ENCODE measurements at regions not wholly inside any gene's neighbourhood (a gene's known extent, or its start where the extent isn't known, plus 50 kb on each side); places are given as distances from the start of the nearest gene placed in this dataset.

- H3K9me3 ChIP-seq, result no peaks in the 10 kb centered on the region
- TF ChIP-seq CTCF (IDR thresholded peaks at IDR 0.05; ENCODE audit: low read depth, low read length), result no peak
- peaks cover 10% of the 10 kb centered on the region for H3K4me1 ChIP-seq
- no peaks in the 10 kb centered on the region for H3K36me3 ChIP-seq
- no peak for DNase-seq
- H3K4me3 ChIP-seq (ENCODE audit: low read depth, low read length), result no peak overlapping the region
- no peaks in the 10 kb centered on the region for H3K27me3 ChIP-seq
These were observed 169.9 kb downstream of the MACROH2A1 start for GRCh38 chr5:135229122-135229521.

- H3K4me3 ChIP-seq (ENCODE audit: low read depth, low read length), result no peak overlapping the region
- peaks cover 13% of the 10 kb centered on the region for H3K4me1 ChIP-seq
- H3K9me3 ChIP-seq, result no peaks in the 10 kb centered on the region
- no peaks in the 10 kb centered on the region for H3K36me3 ChIP-seq
- no peaks in the 10 kb centered on the region for H3K27me3 ChIP-seq
- TF ChIP-seq CTCF (IDR thresholded peaks at IDR 0.05; ENCODE audit: low read depth, low read length), result no peak
- no peak for DNase-seq
These were observed 170.8 kb downstream of the MACROH2A1 start for GRCh38 chr5:135228222-135228621.

GRCh38 chr5:135227064-135228022 lies 171.7 kb downstream of the MACROH2A1 start:
- H3K36me3 ChIP-seq, result no peaks in the 10 kb centered on the region
- H3K9me3 ChIP-seq, result no peaks in the 10 kb centered on the region
- no peak overlapping the region for H3K4me3 ChIP-seq (ENCODE audit: low read depth, low read length)
- no peaks in the 10 kb centered on the region for H3K27me3 ChIP-seq
- no peak for TF ChIP-seq CTCF (IDR thresholded peaks at IDR 0.05; ENCODE audit: low read depth, low read length)
- DNase-seq, result no peak
- peaks cover 15% of the 10 kb centered on the region for H3K4me1 ChIP-seq

GRCh38 chr5:135225856-135226560 lies 173.0 kb downstream of the MACROH2A1 start:
- H3K9me3 ChIP-seq, result no peaks in the 10 kb centered on the region
- no peak for DNase-seq
- TF ChIP-seq CTCF (IDR thresholded peaks at IDR 0.05; ENCODE audit: low read depth, low read length), result no peak

GRCh38 chr5:135223891-135224625 lies 175.0 kb downstream of the MACROH2A1 start:
- TF ChIP-seq CTCF (IDR thresholded peaks at IDR 0.05; ENCODE audit: low read depth, low read length), result no peak
- H3K4me1 ChIP-seq, result peaks cover 10% of the 10 kb centered on the region

More at GRCh38 chr5:135225856-135226560, 173.0 kb downstream of the MACROH2A1 start:
- no peaks in the 10 kb centered on the region for H3K36me3 ChIP-seq
- H3K4me1 ChIP-seq, result peaks cover 15% of the 10 kb centered on the region
- no peak overlapping the region for H3K4me3 ChIP-seq (ENCODE audit: low read depth, low read length)
- H3K27me3 ChIP-seq, result no peaks in the 10 kb centered on the region

More at GRCh38 chr5:135223891-135224625, 175.0 kb downstream of the MACROH2A1 start:
- Histone ChIP-seq H3K9me3 (no peaks in the 10 kb centered on the region), H3K27me3 (no peaks in the 10 kb centered on the region), H3K36me3 (no peaks in the 10 kb centered on the region), H3K4me3 (ENCODE audit: low read depth, low read length) (no peak overlapping the region)
- DNase-seq, result no peak
